ENCODE measurements at regions not wholly inside any gene's neighbourhood (a gene's known extent, or its start where the extent isn't known, plus 50 kb on each side); places are given as distances from the start of the nearest gene placed in this dataset. TPM values are rescaled to one million over a fixed set of nuclear protein-coding genes. Genes with fewer than 3 reads are reported as not detected.

DNA sequence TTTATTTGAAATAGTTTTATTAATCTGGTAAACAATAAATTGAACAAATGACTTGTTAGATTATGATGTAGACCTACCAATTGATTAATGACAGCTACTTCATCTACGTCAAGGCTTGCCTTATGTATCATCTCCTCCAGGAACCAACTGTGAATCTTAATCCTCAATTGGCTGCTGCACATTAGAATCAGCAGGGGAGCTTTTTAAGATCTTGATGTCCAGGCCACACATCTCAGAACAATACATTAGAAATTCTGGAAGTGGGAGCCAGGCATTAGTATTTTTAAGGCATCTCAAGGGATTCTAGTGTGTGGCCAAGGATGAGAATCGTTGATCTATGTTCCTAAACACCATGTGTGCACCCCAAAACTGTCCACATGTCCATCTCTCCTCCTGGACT lies 52.0 kb upstream of the LYPLAL1 start:
- intact Hi-C loops (cut with micrococcal nuclease) = no loop called here
- Histone ChIP-seq H3K4me3 (replicated peaks in 1 of 3; ENCODE audit: low read depth in 2 of 3, low read length in 3 of 3) (no peak overlapping the region), H3K4me2 (replicated peaks; ENCODE audit: extremely low read depth, low read length, poor library complexity, severe bottlenecking) (no peak overlapping the region), H3K9me3 (replicated peaks in 1 of 2; ENCODE audit: control insufficient read depth in 1 of 2, insufficient read depth in 1 of 2, low read length in 2 of 2) (no peaks in the 10 kb centered on the region), H3K36me3 (replicated peaks in 1 of 2; ENCODE audit: control insufficient read depth in 1 of 2, insufficient read depth in 2 of 2, low read length in 2 of 2) (no peaks in the 10 kb centered on the region), H3K4me1 (ENCODE audit: control insufficient read depth in 1 of 2, insufficient read depth in 2 of 2, low read length in 2 of 2) (peaks cover 25 to 36% of the 10 kb centered on the region in 2 donors), H4K20me1 (ENCODE audit: insufficient read depth, low read length) (no peaks in the 10 kb centered on the region), H3K27me3 (ENCODE audit: control insufficient read depth in 2 of 2, insufficient read depth in 2 of 2, low read length in 2 of 2) (no peaks in the 10 kb centered on the region), H3K9ac (ENCODE audit: insufficient read depth, low read length, poor library complexity, severe bottlenecking) (no peak overlapping the region), H3K79me2 (ENCODE audit: insufficient read depth, low read length) (no peaks in the 10 kb centered on the region), H2AFZ (ENCODE audit: insufficient read depth, low read depth, low read length, poor library complexity, severe bottlenecking) (no peak overlapping the region), H3K27ac (ENCODE audit: low read depth in 1 of 2, low read length in 2 of 2) (no peak overlapping the region)
- DNase-seq = no peak
- H3K4me3 Mint-ChIP-seq = no peak overlapping the region
- H3K4me1 Mint-ChIP-seq = peaks cover 26% of the 10 kb centered on the region
- H3K27me3 Mint-ChIP-seq (ENCODE audit: low read depth in 3 of 3) = peaks cover 0 to 2% (median 0%) of the 10 kb centered on the region in 3 donors
- H3K27ac Mint-ChIP-seq = peak overlapping the region in 2 of 7 donors; percentile 13 to 85
- WGBS (ENCODE audit: insufficient coverage) = 100% methylated on average over 1 of the region's 2 CpGs
- H3K36me3 Mint-ChIP-seq = no peaks in the 10 kb centered on the region
- TF ChIP-seq, protein P1, sequence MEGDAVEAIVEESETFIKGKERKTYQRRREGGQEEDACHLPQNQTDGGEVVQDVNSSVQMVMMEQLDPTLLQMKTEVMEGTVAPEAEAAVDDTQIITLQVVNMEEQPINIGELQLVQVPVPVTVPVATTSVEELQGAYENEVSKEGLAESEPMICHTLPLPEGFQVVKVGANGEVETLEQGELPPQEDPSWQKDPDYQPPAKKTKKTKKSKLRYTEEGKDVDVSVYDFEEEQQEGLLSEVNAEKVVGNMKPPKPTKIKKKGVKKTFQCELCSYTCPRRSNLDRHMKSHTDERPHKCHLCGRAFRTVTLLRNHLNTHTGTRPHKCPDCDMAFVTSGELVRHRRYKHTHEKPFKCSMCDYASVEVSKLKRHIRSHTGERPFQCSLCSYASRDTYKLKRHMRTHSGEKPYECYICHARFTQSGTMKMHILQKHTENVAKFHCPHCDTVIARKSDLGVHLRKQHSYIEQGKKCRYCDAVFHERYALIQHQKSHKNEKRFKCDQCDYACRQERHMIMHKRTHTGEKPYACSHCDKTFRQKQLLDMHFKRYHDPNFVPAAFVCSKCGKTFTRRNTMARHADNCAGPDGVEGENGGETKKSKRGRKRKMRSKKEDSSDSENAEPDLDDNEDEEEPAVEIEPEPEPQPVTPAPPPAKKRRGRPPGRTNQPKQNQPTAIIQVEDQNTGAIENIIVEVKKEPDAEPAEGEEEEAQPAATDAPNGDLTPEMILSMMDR (IDR thresholded peaks at IDR 0.05) = no peak
- H3K9me3 Mint-ChIP-seq = peaks cover 0 to 2% (median 0%) of the 10 kb centered on the region in 7 donors

DNA sequence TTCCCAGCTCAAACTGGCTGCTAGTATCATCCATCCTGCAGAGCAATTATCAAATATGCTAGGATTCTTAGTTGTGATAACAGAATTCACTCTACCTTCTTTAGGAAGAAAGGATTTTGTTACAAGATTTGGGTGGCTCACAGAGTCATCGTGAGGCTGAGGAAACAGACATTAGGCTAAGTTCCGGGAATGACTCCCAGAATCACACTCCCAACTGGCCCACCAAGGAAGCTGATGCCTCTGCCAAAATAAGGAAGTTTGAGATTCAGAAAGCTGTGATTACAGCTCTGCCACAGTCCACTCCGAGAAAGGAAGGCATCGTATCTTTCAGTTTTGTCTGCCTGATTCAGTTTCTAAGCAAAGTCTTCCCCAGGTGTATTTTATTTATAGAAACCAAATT lies 50.6 kb upstream of the LYPLAL1 start:
- Mint-ChIP-seq H3K9me3 (no peaks in the 10 kb centered on the region), H3K27ac (no peak overlapping the region), H3K4me1 (peaks cover 26% of the 10 kb centered on the region), H3K36me3 (no peaks in the 10 kb centered on the region), H3K4me3 (no peak overlapping the region), H3K27me3 (ENCODE audit: low read depth in 3 of 3) (peaks cover 0 to under 1% (median 0%) of the 10 kb centered on the region in 3 donors)
- peak overlapping the region; percentile 17 for H3K4me2 ChIP-seq (replicated peaks; ENCODE audit: extremely low read depth, low read length, poor library complexity, severe bottlenecking)
- peak in 2 of 3 donors; percentile 12 to 19 for DNase-seq
- H3K4me1 ChIP-seq (ENCODE audit: control insufficient read depth in 1 of 2, insufficient read depth in 2 of 2, low read length in 2 of 2) = peaks cover 25 to 36% of the 10 kb centered on the region in 2 donors
- peak overlapping the region; percentile 9 for H2AFZ ChIP-seq (ENCODE audit: insufficient read depth, low read depth, low read length, poor library complexity, severe bottlenecking)
- no peak overlapping the region for H3K27ac ChIP-seq (ENCODE audit: low read depth in 1 of 2, low read length in 2 of 2)
- intact Hi-C loops (cut with micrococcal nuclease) = no loop called here
- H3K36me3 ChIP-seq (replicated peaks in 1 of 2; ENCODE audit: control insufficient read depth in 1 of 2, insufficient read depth in 2 of 2, low read length in 2 of 2) = no peaks in the 10 kb centered on the region
- no peak overlapping the region for H3K9ac ChIP-seq (ENCODE audit: insufficient read depth, low read length, poor library complexity, severe bottlenecking)
- no CpG with 5 or more reads among the region's 4 CpGs for WGBS (ENCODE audit: insufficient coverage)
- no peak overlapping the region for H3K4me3 ChIP-seq (replicated peaks in 1 of 3; ENCODE audit: low read depth in 2 of 3, low read length in 3 of 3)
- TF ChIP-seq, protein P1 (IDR thresholded peaks at IDR 0.05) = no peak
- H3K79me2 ChIP-seq (ENCODE audit: insufficient read depth, low read length) = no peaks in the 10 kb centered on the region
- H3K9me3 ChIP-seq (replicated peaks in 1 of 2; ENCODE audit: control insufficient read depth in 1 of 2, insufficient read depth in 1 of 2, low read length in 2 of 2) = no peaks in the 10 kb centered on the region
- H4K20me1 ChIP-seq (ENCODE audit: insufficient read depth, low read length) = no peaks in the 10 kb centered on the region
- no peaks in the 10 kb centered on the region for H3K27me3 ChIP-seq (ENCODE audit: control insufficient read depth in 2 of 2, insufficient read depth in 2 of 2, low read length in 2 of 2)

Small RNA genes lying in the stretch of these regions (small RNA-seq; reads per million reads assigned to genes)
- gene RF00012 (ENCODE audit: insufficient read length, low read depth) = not detected
